GM12878 (cell line): ENCODE measurements at regions not wholly inside any gene's neighbourhood (a gene's known extent, or its start where the extent isn't known, plus 50 kb on each side); places are given as distances from the start of the nearest gene placed in this dataset.

ENCODE experiments used
- CBX3 ChIP-seq: fragments of 200-600 bp; sonication (generic); IDR thresholded peaks from 2 replicates; pipeline ENCODE4 v1.6.1; 2016; ENCODE audit warnings: low read depth, borderline replicate concordance
- MXI1 ChIP-seq: fragments of 150-350 bp; IDR thresholded peaks from 2 replicates; pipeline ENCODE4 v1.6.1; 2011; ENCODE audit warnings: low read depth, mild to moderate bottlenecking, inconsistent platforms, low read length, improper control_type of control experiment
- POLR2AphosphoS5 ChIP-seq: IDR thresholded peaks from 2 replicates; pipeline ENCODE4 v1.6.1; 2011; ENCODE audit warnings: mild to moderate bottlenecking, low read length, inconsistent platforms
- RFX5 ChIP-seq: IDR thresholded peaks from 2 replicates; pipeline ENCODE4 v1.6.1; 2011; ENCODE audit warnings: low read depth, low read length, improper control_type of control experiment
- TARDBP ChIP-seq: IDR thresholded peaks from 2 replicates; pipeline ENCODE4 v1.6.1; 2016; ENCODE audit warnings: borderline replicate concordance

GRCh38 chr10:42111661-42112330 is 526.6 kb downstream of the ZNF33B start:
- no peak for TF ChIP-seq MXI1
- TF ChIP-seq RFX5, result no peak
- TF ChIP-seq TARDBP, result no peak
- no peak for TF ChIP-seq CBX3
- no peak for TF ChIP-seq POLR2AphosphoS5
